ENCODE measurements at regions not wholly inside any gene's neighbourhood (a gene's known extent, or its start where the extent isn't known, plus 50 kb on each side); places are given as distances from the start of the nearest gene placed in this dataset.

DNA sequence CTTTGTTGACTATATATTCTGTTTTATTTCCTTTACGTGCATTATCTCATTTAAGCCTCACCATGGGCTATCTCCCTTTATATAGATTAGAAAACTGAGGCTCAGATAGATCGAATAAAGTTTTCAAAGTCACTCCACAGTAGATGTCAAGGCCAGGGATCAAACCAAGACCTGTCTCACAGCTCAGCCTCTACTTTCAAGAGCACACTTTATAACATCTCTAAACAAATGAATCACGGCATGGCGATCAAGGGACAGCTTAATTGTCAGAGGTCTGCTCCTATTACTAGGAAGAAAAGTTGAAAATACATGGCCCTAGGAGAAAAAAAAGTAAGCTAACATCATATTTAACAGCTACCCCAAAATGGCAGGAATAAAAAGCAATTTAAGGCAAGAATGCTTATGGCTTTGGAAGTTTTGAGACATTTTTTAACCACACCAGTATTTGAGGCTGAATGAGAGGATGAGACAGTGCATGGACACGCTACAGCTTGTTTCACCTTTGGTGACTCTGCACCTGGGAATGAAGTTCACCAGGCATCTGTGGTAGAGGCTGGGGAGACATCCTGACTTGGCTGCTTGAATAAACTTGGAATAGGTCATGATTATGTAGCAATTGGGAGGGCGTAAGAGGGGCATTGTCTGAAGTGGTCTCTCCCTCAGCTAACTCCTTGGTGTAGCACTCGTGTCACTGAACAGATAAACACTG lies 486.8 kb upstream of the WWC1 start:
- no peak overlapping the region for H3K4me3 ChIP-seq (ENCODE audit: low read depth, low read length)
- TF ChIP-seq, protein P1, sequence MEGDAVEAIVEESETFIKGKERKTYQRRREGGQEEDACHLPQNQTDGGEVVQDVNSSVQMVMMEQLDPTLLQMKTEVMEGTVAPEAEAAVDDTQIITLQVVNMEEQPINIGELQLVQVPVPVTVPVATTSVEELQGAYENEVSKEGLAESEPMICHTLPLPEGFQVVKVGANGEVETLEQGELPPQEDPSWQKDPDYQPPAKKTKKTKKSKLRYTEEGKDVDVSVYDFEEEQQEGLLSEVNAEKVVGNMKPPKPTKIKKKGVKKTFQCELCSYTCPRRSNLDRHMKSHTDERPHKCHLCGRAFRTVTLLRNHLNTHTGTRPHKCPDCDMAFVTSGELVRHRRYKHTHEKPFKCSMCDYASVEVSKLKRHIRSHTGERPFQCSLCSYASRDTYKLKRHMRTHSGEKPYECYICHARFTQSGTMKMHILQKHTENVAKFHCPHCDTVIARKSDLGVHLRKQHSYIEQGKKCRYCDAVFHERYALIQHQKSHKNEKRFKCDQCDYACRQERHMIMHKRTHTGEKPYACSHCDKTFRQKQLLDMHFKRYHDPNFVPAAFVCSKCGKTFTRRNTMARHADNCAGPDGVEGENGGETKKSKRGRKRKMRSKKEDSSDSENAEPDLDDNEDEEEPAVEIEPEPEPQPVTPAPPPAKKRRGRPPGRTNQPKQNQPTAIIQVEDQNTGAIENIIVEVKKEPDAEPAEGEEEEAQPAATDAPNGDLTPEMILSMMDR (IDR thresholded peaks at IDR 0.05; ENCODE audit: borderline replicate concordance, insufficient read depth, low read depth, low read length), result no peak

DNA sequence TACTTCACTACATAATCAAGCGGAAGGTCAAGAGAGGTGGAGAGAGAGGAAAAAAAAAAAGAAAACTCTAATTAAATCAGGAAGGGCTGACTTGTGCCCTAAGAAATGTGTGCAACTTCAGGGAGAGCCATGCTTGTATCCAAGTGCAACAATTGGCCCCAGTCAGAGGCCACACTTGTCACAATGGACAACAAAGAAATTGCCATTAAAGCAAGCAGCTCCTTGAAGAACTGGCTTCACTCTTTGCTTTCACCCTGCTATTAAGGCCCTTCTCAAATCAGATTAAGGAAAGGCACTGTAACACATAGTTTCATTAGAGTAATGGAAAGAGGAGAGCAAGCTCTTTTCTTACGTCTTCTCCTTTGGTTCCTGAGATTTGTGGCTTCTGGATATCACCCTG lies 480.9 kb upstream of the WWC1 start:
- TF ChIP-seq, protein P1 (IDR thresholded peaks at IDR 0.05; ENCODE audit: borderline replicate concordance, insufficient read depth, low read depth, low read length), result no peak
- H3K4me3 ChIP-seq (ENCODE audit: low read depth, low read length), result no peak overlapping the region

DNA sequence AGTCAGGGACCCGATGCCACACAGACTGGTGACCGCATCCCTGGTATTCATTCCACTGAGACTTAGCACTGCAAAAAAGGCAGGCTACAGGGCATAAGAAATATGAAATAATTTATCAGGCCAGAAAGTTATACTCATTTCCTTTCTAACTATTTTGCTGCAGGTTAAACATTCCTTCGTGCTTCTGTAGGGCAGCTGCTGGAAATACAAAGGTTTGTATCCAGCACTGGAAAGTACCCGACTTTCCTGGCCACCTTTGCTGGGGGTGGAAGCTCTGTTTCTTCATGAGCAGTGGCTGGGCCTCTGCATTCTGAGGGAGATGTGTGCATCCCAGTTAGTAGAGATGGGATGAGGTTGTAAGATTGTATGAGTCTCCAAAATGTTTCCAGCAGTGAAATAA lies 478.6 kb upstream of the WWC1 start:
- no peak overlapping the region for H3K4me3 ChIP-seq (ENCODE audit: low read depth, low read length)
- TF ChIP-seq, protein P1 (IDR thresholded peaks at IDR 0.05; ENCODE audit: borderline replicate concordance, insufficient read depth, low read depth, low read length), result no peak

DNA sequence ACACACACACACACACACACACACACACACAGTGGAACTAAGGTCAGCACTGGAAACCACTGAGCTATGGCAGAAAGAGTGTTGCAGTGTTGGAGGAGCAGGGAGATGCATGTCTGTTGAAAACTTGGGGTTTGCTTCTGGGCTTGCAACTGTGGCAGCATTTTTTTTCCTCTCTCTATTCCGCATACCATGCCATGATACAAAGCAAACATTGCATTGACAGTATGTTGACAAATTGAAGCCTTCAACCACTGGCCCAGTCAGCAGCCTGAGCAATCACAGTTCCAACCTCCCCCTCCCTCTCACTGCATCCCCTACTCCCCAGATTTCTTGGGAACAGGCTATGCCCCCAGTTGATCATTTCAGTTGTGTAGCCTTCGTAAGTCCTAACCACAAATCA lies 478.1 kb upstream of the WWC1 start:
- no peak overlapping the region for H3K4me3 ChIP-seq (ENCODE audit: low read depth, low read length)
- TF ChIP-seq, protein P1 (IDR thresholded peaks at IDR 0.05; ENCODE audit: borderline replicate concordance, insufficient read depth, low read depth, low read length), result no peak

DNA sequence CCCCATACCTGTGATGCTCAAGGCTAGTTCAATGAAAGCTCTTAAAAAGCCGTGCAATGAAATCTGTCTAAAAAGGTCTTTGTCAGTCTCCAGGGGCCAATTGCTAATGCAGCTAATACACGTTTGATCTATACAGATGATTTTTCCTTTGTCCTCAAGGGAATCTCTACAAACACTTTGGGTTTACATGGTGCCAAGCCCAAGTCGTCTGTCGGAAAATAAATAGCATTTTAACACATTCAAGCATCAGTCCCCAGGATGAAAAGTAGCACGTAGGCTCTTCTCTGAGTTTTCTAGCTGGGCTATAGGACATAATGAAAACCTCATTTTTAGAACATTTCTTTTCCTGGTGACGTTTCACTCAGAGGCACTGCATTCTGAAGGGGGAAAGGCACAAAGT lies 477.4 kb upstream of the WWC1 start:
- H3K4me3 ChIP-seq (ENCODE audit: low read depth, low read length), result no peak overlapping the region
- TF ChIP-seq, protein P1 (IDR thresholded peaks at IDR 0.05; ENCODE audit: borderline replicate concordance, insufficient read depth, low read depth, low read length), result no peak

DNA sequence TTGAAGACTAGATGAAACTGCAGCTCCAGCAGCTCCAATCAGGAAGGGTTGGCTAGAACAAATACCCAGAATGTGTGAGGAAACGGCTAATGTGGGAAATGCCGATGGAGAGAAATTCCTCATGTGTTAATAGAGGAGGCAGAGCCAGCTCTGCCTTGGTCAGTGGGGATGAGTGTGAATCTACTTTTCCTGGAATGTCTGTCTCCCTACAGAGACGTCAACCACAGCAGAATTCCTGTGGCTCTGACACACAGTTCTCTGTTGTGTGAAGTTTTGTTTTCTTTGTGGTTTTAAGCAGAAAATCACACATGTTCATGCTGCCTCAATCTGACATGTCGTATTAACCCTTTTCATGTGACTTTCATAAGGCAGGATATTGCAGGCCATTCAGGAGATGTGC lies 476.6 kb upstream of the WWC1 start:
- TF ChIP-seq, protein P1 (IDR thresholded peaks at IDR 0.05; ENCODE audit: borderline replicate concordance, insufficient read depth, low read depth, low read length), result no peak
- no peak overlapping the region for H3K4me3 ChIP-seq (ENCODE audit: low read depth, low read length)

DNA sequence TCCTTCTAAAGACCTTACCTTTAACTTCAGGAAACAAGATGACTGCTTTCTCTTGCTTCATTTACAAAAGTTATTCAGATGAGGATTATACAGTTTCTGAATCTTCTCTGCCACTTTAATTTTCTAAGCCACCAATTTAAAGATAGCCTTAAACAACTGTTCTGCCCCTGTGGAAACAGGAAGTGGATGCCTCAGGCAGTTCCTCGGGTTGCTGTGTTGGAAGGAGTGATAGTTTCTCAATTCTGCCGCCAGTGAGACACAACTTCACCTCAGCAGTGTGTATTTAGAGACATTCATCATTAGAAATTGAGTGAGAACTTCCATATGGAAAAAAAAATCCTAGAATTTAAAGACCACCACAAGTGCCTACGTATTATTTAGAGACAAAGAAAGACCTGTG lies 475.1 kb upstream of the WWC1 start:
- no peak overlapping the region for H3K4me3 ChIP-seq (ENCODE audit: low read depth, low read length)
- TF ChIP-seq, protein P1 (IDR thresholded peaks at IDR 0.05; ENCODE audit: borderline replicate concordance, insufficient read depth, low read depth, low read length), result no peak

Data from GM12875 (cell line).